H9 (cell line): ENCODE measurements at regions not wholly inside any gene's neighbourhood (a gene's known extent, or its start where the extent isn't known, plus 50 kb on each side); places are given as distances from the start of the nearest gene placed in this dataset.

Experiments used
- DNase-seq: peaks from one replicate; pipeline ENCODE4 v3.0.0-alpha.2; 2017
- H2AFZ ChIP-seq: one replicate; pipeline ENCODE4 v1.6.1; 2013; ENCODE audit warnings: mild to moderate bottlenecking, low read length, control low read depth, moderate library complexity
- H2AK5ac ChIP-seq: 2 replicates; pipeline ENCODE4 v1.6.1; 2013; ENCODE audit warnings: low read length, control low read depth, mixed read lengths; ENCODE audit not compliant: insufficient read length
- H2BK120ac ChIP-seq: one replicate; pipeline ENCODE4 v1.6.1; 2013; ENCODE audit warnings: low read depth, mild to moderate bottlenecking, low read length, control low read depth, inconsistent platforms; ENCODE audit not compliant: poor library complexity, severe bottlenecking
- H2BK12ac ChIP-seq: 2 replicates; pipeline ENCODE4 v1.6.1; 2013; ENCODE audit warnings: low read length, control low read depth, mixed read lengths, low read depth; ENCODE audit not compliant: insufficient read length
- H2BK15ac ChIP-seq: 2 replicates; pipeline ENCODE4 v1.6.1; 2013; ENCODE audit warnings: low read depth, low read length, control low read depth
- H2BK20ac ChIP-seq: one replicate; pipeline ENCODE4 v1.6.1; 2013; ENCODE audit warnings: low read depth, mild to moderate bottlenecking, low read length, control low read depth, inconsistent platforms; ENCODE audit not compliant: poor library complexity, severe bottlenecking
- H2BK5ac ChIP-seq: 2 replicates; pipeline ENCODE4 v1.6.1; 2013; ENCODE audit warnings: low read length, control low read depth, mixed read lengths; ENCODE audit not compliant: insufficient read length
- H3K14ac ChIP-seq: 2 replicates; pipeline ENCODE4 v1.6.1; 2013; ENCODE audit warnings: low read length, control low read depth; ENCODE audit not compliant: insufficient read depth
- H3K18ac ChIP-seq: 2 replicates; pipeline ENCODE4 v1.6.1; 2013; ENCODE audit warnings: low read depth, mild to moderate bottlenecking, mixed read lengths, low read length, control low read depth; ENCODE audit not compliant: insufficient read length
- H3K23ac ChIP-seq: 2 replicates; pipeline ENCODE4 v1.6.1; 2013; ENCODE audit warnings: low read length, control low read depth, mixed read lengths, low read depth; ENCODE audit not compliant: insufficient read length
- H3K23me2 ChIP-seq: 2 replicates; pipeline ENCODE4 v1.6.1; 2013; ENCODE audit warnings: low read depth, mild to moderate bottlenecking, mixed read lengths, low read length, control low read depth; ENCODE audit not compliant: insufficient read length, poor library complexity, severe bottlenecking
- H3K27ac ChIP-seq: 2 replicates; pipeline ENCODE4 v1.5.1; 2013; ENCODE audit warnings: low read length, control low read depth, mixed read lengths, low read depth; ENCODE audit not compliant: insufficient read length
- H3K27me3 ChIP-seq: 2 replicates; pipeline ENCODE4 v1.6.1; 2013; ENCODE audit warnings: low read length, control low read depth, inconsistent platforms; ENCODE audit not compliant: insufficient read depth
- H3K4ac ChIP-seq: 2 replicates; pipeline ENCODE4 v1.6.1; 2013; ENCODE audit warnings: low read depth, mild to moderate bottlenecking, control low read depth, inconsistent platforms, low read length, moderate library complexity
- H3K4me1 ChIP-seq: 2 replicates; pipeline ENCODE4 v1.6.1; 2013; ENCODE audit warnings: low read length, control low read depth, inconsistent platforms; ENCODE audit not compliant: insufficient read depth
- H3K4me2 ChIP-seq: 2 replicates; pipeline ENCODE4 v1.6.1; 2013; ENCODE audit warnings: low read length, control low read depth, mixed read lengths; ENCODE audit not compliant: insufficient read length, insufficient read depth
- H3K56ac ChIP-seq: 2 replicates; pipeline ENCODE4 v1.6.1; 2013; ENCODE audit warnings: low read depth, mild to moderate bottlenecking, mixed read lengths, low read length, control low read depth; ENCODE audit not compliant: insufficient read length
- H3K79me1 ChIP-seq: 2 replicates; pipeline ENCODE4 v1.6.1; 2013; ENCODE audit warnings: low read depth, mild to moderate bottlenecking, moderate library complexity, low read length, control low read depth, inconsistent platforms; ENCODE audit not compliant: insufficient read depth, poor library complexity, severe bottlenecking
- H3K79me2 ChIP-seq: 2 replicates; pipeline ENCODE4 v1.6.1; 2013; ENCODE audit warnings: low read length, control low read depth, inconsistent platforms; ENCODE audit not compliant: insufficient read depth
- H3K9ac ChIP-seq: 2 replicates; pipeline ENCODE4 v1.6.1; 2013; ENCODE audit warnings: low read length, control low read depth, mixed read lengths; ENCODE audit not compliant: insufficient read length; ENCODE audit errors: extremely low read depth
- H3K9me3 ChIP-seq: one replicate; pipeline ENCODE4 v1.6.1; 2013; ENCODE audit warnings: low read depth, low read length, inconsistent platforms; ENCODE audit not compliant: control insufficient read depth
- H3T11ph ChIP-seq: one replicate; pipeline ENCODE4 v1.6.1; 2013; ENCODE audit warnings: mild to moderate bottlenecking, low read length, control low read depth, inconsistent platforms
- H4K20me1 ChIP-seq: one replicate; pipeline ENCODE4 v1.6.1; 2013; ENCODE audit not compliant: control insufficient read depth, insufficient read length, insufficient read depth
- H4K5ac ChIP-seq: 2 replicates; pipeline ENCODE4 v1.6.1; 2013; ENCODE audit warnings: low read depth, mild to moderate bottlenecking, mixed read lengths, low read length, control low read depth; ENCODE audit not compliant: insufficient read length
- H4K8ac ChIP-seq: replicated peaks from 2 replicates; pipeline ENCODE4 v1.6.1; 2013; ENCODE audit warnings: low read length, control low read depth, mixed read lengths, low read depth; ENCODE audit not compliant: insufficient read length
- H4K91ac ChIP-seq: 2 replicates; pipeline ENCODE4 v1.6.1; 2013; ENCODE audit warnings: low read depth, mild to moderate bottlenecking, moderate library complexity, mixed read lengths, low read length, control low read depth; ENCODE audit not compliant: insufficient read length
- H3K27ac Mint-ChIP-seq, 3 experiments: 2 replicates in 2 of 3; 3 replicates in 1 of 3; pipeline ENCODE4 v1.8.0; 2020 to 2021; ENCODE audit warnings: mixed read lengths in 3 of 3, mild to moderate bottlenecking in 1 of 3, moderate library complexity in 1 of 3
- H3K27me3 Mint-ChIP-seq: 2 replicates; pipeline ENCODE4 v1.8.0; 2021; ENCODE audit warnings: low read depth, mild to moderate bottlenecking, moderate library complexity, mixed read lengths
- H3K36me3 Mint-ChIP-seq, 3 experiments: 2 replicates in 2 of 3; 3 replicates in 1 of 3; pipeline ENCODE4 v1.8.0; 2020 to 2021; ENCODE audit warnings: low read depth in 3 of 3, mixed read lengths in 3 of 3; ENCODE audit not compliant: insufficient read depth in 1 of 3
- H3K4me1 Mint-ChIP-seq, 2 experiments: 2 replicates each; pipeline ENCODE4 v1.8.0; 2020; ENCODE audit warnings: mixed read lengths in 2 of 2
- H3K4me3 Mint-ChIP-seq, 2 experiments: 2 replicates in 1 of 2; 3 replicates in 1 of 2; pipeline ENCODE4 v1.8.0; 2020 to 2021; ENCODE audit warnings: mild to moderate bottlenecking in 2 of 2, mixed read lengths in 2 of 2, moderate library complexity in 1 of 2
- H3K9me3 Mint-ChIP-seq, 2 experiments: 2 replicates in 1 of 2; 3 replicates in 1 of 2; pipeline ENCODE4 v1.8.0; 2020; ENCODE audit warnings: mild to moderate bottlenecking in 2 of 2, mixed read lengths in 2 of 2, moderate library complexity in 1 of 2
- CTCF ChIP-seq: fragments of 200-600 bp; sonication (generic); conservative IDR thresholded peaks from 3 replicates; pipeline ENCODE4 v1.8.0; 2021; ENCODE audit warnings: antibody characterized with exemption, mild to moderate bottlenecking
- whole genome bisulfite sequencing: extraction: QIAGEN DNeasy Blood & Tissue Kit; methylation state at CpG from one replicate; pipeline ENCODE4 v1.1.7; 2013; ENCODE audit warnings: missing lambda C conversion rate, low lambda C conversion rate, mixed read lengths; ENCODE audit not compliant: insufficient read length; ENCODE audit errors: extremely low coverage; 5-methylcytosine and 5-hydroxymethylcytosine counted together

DNA sequence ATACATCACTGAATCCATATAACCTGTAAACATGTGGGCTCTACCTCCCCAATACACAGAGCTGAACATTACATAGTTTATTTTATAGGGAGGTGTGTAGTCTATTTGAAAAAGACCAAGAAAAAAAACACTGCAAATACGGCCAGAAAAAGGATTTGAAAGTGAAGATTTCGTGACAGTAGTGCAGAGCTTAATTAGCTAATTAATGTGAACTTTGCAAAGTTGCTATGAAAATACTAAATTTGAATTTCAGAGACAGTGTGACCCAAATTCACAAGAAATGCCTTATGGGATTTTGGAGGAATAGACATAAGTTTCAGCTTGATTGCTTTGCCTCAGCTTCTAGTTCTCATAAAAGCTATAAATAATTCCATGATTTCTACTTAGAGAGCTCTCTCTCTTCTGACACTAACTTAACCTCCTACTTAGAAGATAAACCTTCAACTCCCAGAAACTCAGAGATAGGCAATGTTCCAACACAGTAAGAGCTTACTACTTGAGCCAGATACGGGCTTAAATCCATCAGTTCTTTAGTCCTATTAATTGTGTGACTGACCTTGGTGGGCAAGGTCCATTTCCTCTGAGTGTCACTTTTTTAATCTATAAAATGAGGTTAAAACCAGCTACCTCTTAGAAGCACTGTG is 87.3 kb upstream of the THBS1 start:
- H3K27me3 Mint-ChIP-seq, result no peaks in the 10 kb centered on the region; the same call in 1 of the 2 replicates
- no peak overlapping the region for H3K23ac ChIP-seq
- DNase-seq, result no peak
- H3K79me2 ChIP-seq, result no peaks in the 10 kb centered on the region
- no peak overlapping the region for H4K91ac ChIP-seq
- no peak overlapping the region for H2BK12ac ChIP-seq
- no peaks in the 10 kb centered on the region for H3K9me3 ChIP-seq
- no peaks in the 10 kb centered on the region for H3K9me3 Mint-ChIP-seq
- WGBS, result no CpG with 5 or more reads among the region's 3 CpGs
- no peak overlapping the region for H3K4ac ChIP-seq
- H3K4me1 Mint-ChIP-seq, result peaks cover 0 to 4% of the 10 kb centered on the region in 2 experiments; a peak in 1 of 4 replicates
- H2BK15ac ChIP-seq, result no peak overlapping the region
- H3K27me3 ChIP-seq, result no peaks in the 10 kb centered on the region
- H4K5ac ChIP-seq, result no peak overlapping the region
- no peaks in the 10 kb centered on the region for H4K20me1 ChIP-seq
- H3K27ac ChIP-seq, result no peak overlapping the region
- H2AFZ ChIP-seq, result no peak overlapping the region
- no peak overlapping the region for H3K18ac ChIP-seq
- no peak overlapping the region for H2BK5ac ChIP-seq
- H3K23me2 ChIP-seq, result no peaks in the 10 kb centered on the region
- no peak overlapping the region for H4K8ac ChIP-seq
- H3K56ac ChIP-seq, result no peak overlapping the region
- no peaks in the 10 kb centered on the region for H3K79me1 ChIP-seq
- no peak overlapping the region for H3K4me3 Mint-ChIP-seq
- no peak overlapping the region for H3T11ph ChIP-seq
- H3K14ac ChIP-seq, result no peak overlapping the region
- no peak overlapping the region for H3K9ac ChIP-seq
- no peak overlapping the region for H2AK5ac ChIP-seq
- H3K4me1 ChIP-seq, result no peaks in the 10 kb centered on the region
- H2BK20ac ChIP-seq, result no peak overlapping the region
- no peak overlapping the region for H3K4me2 ChIP-seq
- H2BK120ac ChIP-seq, result no peak overlapping the region
- no peaks in the 10 kb centered on the region for H3K36me3 Mint-ChIP-seq
- H3K27ac Mint-ChIP-seq, result no peak overlapping the region
- TF ChIP-seq CTCF, result no peak
